IMR-90 (cell line): ENCODE measurements at regions not wholly inside any gene's neighbourhood (a gene's known extent, or its start where the extent isn't known, plus 50 kb on each side); places are given as distances from the start of the nearest gene placed in this dataset.

ENCODE experiments used
- ATAC-seq: fragments of 200-7000 bp; cut with Tn5 transposase; 2 replicates; pipeline ENCODE4 v1.9.1; 2020; ENCODE audit warnings: low read depth, mild to moderate bottlenecking, moderate library complexity
- BruUV-seq: library from RNA; stranded (reverse); fragments of 400-500 nt; replicated peaks from 2 replicates; lab custom pipeline; 2021; lab: Mats Ljungman, UMichigan
- CTCF ChIA-PET: fragments of 300-600 bp; formaldehyde crosslinking; extraction: SDS; loops from one replicate; lab custom pipeline; 2021; ENCODE audit warnings: antibody characterized with exemption; lab: Yijun Ruan, JAX
- POLR2A ChIA-PET: fragments of 300-600 bp; sonication (Branson Sonifier 250); formaldehyde crosslinking; loops from one replicate; lab custom pipeline; 2022; ENCODE audit warnings: antibody characterized with exemption; ENCODE audit not compliant: unreplicated experiment; lab: Charles Lee
- DNase-seq: peaks from one replicate; pipeline ENCODE4 v3.0.0; 2013
- H2AFZ ChIP-seq: replicated peaks from 2 replicates; pipeline ENCODE3; 2013; ENCODE audit warnings: low read length, mild to moderate bottlenecking; ENCODE audit not compliant: poor library complexity
- H2AK5ac ChIP-seq: 2 replicates; pipeline ENCODE4 v1.6.1; 2013; ENCODE audit warnings: low read depth, low read length, inconsistent platforms
- H2AK9ac ChIP-seq: replicated peaks from 2 replicates; pipeline ENCODE3; 2013; ENCODE audit warnings: mild to moderate bottlenecking, low read depth, low read length, moderate library complexity; ENCODE audit not compliant: poor library complexity
- H2BK120ac ChIP-seq: 2 replicates; pipeline ENCODE4 v1.6.1; 2013; ENCODE audit warnings: low read depth, low read length, inconsistent platforms
- H2BK15ac ChIP-seq: 3 replicates; pipeline ENCODE4 v1.6.1; 2013; ENCODE audit warnings: low read depth, low read length, inconsistent platforms
- H2BK20ac ChIP-seq: 2 replicates; pipeline ENCODE4 v1.6.1; 2013; ENCODE audit warnings: low read depth, mild to moderate bottlenecking, inconsistent platforms, low read length, moderate library complexity
- H2BK5ac ChIP-seq: 2 replicates; pipeline ENCODE4 v1.6.1; 2013; ENCODE audit warnings: mild to moderate bottlenecking, low read depth, low read length, inconsistent platforms; ENCODE audit not compliant: poor library complexity, severe bottlenecking
- H3K14ac ChIP-seq: replicated peaks from 2 replicates; pipeline ENCODE4 v1.6.1; 2013; ENCODE audit warnings: low read depth, low read length, inconsistent platforms
- H3K18ac ChIP-seq: 2 replicates; pipeline ENCODE4 v1.6.1; 2013; ENCODE audit warnings: low read depth, low read length, control low read depth
- H3K23ac ChIP-seq: 2 replicates; pipeline ENCODE4 v1.6.1; 2013; ENCODE audit warnings: low read depth, low read length, inconsistent platforms
- H3K27ac ChIP-seq: 2 replicates; pipeline ENCODE4 v1.5.1; 2013; ENCODE audit warnings: mild to moderate bottlenecking, control low read depth, low read length; ENCODE audit not compliant: insufficient read depth
- H3K27me3 ChIP-seq: 2 replicates; pipeline ENCODE4 v1.6.1; 2013; ENCODE audit warnings: low read length; ENCODE audit not compliant: control insufficient read depth, insufficient read depth
- H3K36me3 ChIP-seq: 2 replicates; pipeline ENCODE4 v1.6.1; 2013; ENCODE audit warnings: low read length, mixed read lengths; ENCODE audit not compliant: control insufficient read depth, insufficient read depth
- H3K4ac ChIP-seq: 2 replicates; pipeline ENCODE4 v1.6.1; 2013; ENCODE audit warnings: low read depth, low read length, inconsistent platforms
- H3K4me1 ChIP-seq: 2 replicates; pipeline ENCODE4 v1.6.1; 2013; ENCODE audit warnings: low read length, mixed read lengths; ENCODE audit not compliant: control insufficient read depth, insufficient read depth
- H3K4me2 ChIP-seq: 2 replicates; pipeline ENCODE4 v1.6.1; 2013; ENCODE audit warnings: low read depth, mild to moderate bottlenecking, control low read depth, low read length, moderate library complexity
- H3K4me3 ChIP-seq: 2 replicates; pipeline ENCODE4 v1.5.1; 2013; ENCODE audit warnings: low read depth, mild to moderate bottlenecking, control low read depth, low read length, moderate library complexity; ENCODE audit not compliant: insufficient read depth
- H3K56ac ChIP-seq: 2 replicates; pipeline ENCODE4 v1.6.1; 2013; ENCODE audit warnings: low read length, inconsistent platforms; ENCODE audit not compliant: insufficient read depth; ENCODE audit errors: extremely low read depth
- H3K79me1 ChIP-seq, 2 experiments: 2 replicates each; pipeline ENCODE4 v1.6.1; 2013; ENCODE audit warnings: low read length in 2 of 2, inconsistent platforms in 1 of 2, low read depth in 1 of 2
- H3K9ac ChIP-seq: 2 replicates; pipeline ENCODE4 v1.6.1; 2013; ENCODE audit warnings: low read depth, low read length, control low read depth
- H3K9me1 ChIP-seq: 2 replicates; pipeline ENCODE4 v1.6.1; 2013; ENCODE audit warnings: low read length, inconsistent platforms; ENCODE audit not compliant: insufficient read depth
- H3K9me3 ChIP-seq: 2 replicates; pipeline ENCODE4 v1.6.1; 2013; ENCODE audit warnings: low read length; ENCODE audit not compliant: control insufficient read depth, insufficient read depth
- H4K20me1 ChIP-seq: 2 replicates; pipeline ENCODE4 v1.6.1; 2013; ENCODE audit warnings: low read length, inconsistent platforms; ENCODE audit not compliant: insufficient read depth
- H4K5ac ChIP-seq: 2 replicates; pipeline ENCODE4 v1.6.1; 2013; ENCODE audit warnings: mild to moderate bottlenecking, low read depth, low read length, control low read depth
- H4K8ac ChIP-seq, 2 experiments: 2 replicates each; pipeline ENCODE4 v1.6.1; 2013; ENCODE audit warnings: low read depth in 2 of 2, low read length in 2 of 2, control low read depth in 1 of 2, inconsistent platforms in 1 of 2
- H4K91ac ChIP-seq: 2 replicates; pipeline ENCODE4 v1.6.1; 2013; ENCODE audit warnings: low read depth, low read length, inconsistent platforms; ENCODE audit not compliant: insufficient read depth
- CEBPB ChIP-seq: IDR thresholded peaks from 2 replicates; pipeline ENCODE4 v1.6.1; 2012; ENCODE audit warnings: low read depth, low read length, improper control_type of control experiment
- CTCF ChIP-seq: conservative IDR thresholded peaks from 2 replicates; pipeline ENCODE4 v1.5.1; 2012; ENCODE audit warnings: mild to moderate bottlenecking, low read depth, low read length, improper control_type of control experiment
- MAFK ChIP-seq: IDR thresholded peaks from 2 replicates; pipeline ENCODE4 v1.6.1; 2012; ENCODE audit warnings: low read depth, low read length, improper control_type of control experiment
- MAZ ChIP-seq: IDR thresholded peaks from 2 replicates; pipeline ENCODE4 v1.6.1; 2012; ENCODE audit warnings: low read depth, mild to moderate bottlenecking, low read length, improper control_type of control experiment, moderate library complexity, borderline replicate concordance
- MXI1 ChIP-seq: IDR thresholded peaks from 2 replicates; pipeline ENCODE4 v1.6.1; 2012; ENCODE audit warnings: low read depth, mild to moderate bottlenecking, low read length, moderate library complexity, borderline replicate concordance
- RAD21 ChIP-seq: IDR thresholded peaks from 2 replicates; pipeline ENCODE4 v1.6.1; 2012; ENCODE audit warnings: low read length, improper control_type of control experiment
- RFX5 ChIP-seq: IDR thresholded peaks from 2 replicates; pipeline ENCODE4 v1.8.0; 2012; ENCODE audit warnings: low read depth, mild to moderate bottlenecking, low read length, moderate library complexity
- WGBS, 2 experiments: methylation state at CpG; one replicate each; pipeline versions ENCODE4 v1.1.5 to v1.1.7; 2013; ENCODE audit warnings: missing lambda C conversion rate in 2 of 2; ENCODE audit not compliant: insufficient read length in 1 of 2; ENCODE audit errors: extremely low coverage in 2 of 2; 5-methylcytosine and 5-hydroxymethylcytosine counted together
- dilution Hi-C: fragments of 300-500 bp; cut with HindIII; formaldehyde crosslinking; loops from one replicate; pipeline ENCODE4 v1.14.3; 2018; ENCODE audit warnings: low sequenced_read_pairs; ENCODE audit not compliant: unreplicated experiment
- in situ Hi-C: fragments of 300-500 bp; cut with MboI; formaldehyde crosslinking; loops from 3 replicates; pipeline ENCODE4 v1.14.3; 2019; ENCODE audit warnings: low sequenced_read_pairs, inconsistent platforms, mixed read lengths
- intact Hi-C: fragments of 100-400 bp; cut with micrococcal nuclease; formaldehyde crosslinking; loops from 2 replicates; pipeline ENCODE4 v1.10.0; 2022

- H4K20me1 ChIP-seq: no peaks in the 10 kb centered on the region
- POLR2A ChIA-PET: no interaction called here
- intact Hi-C loops: loop anchor here (1.0 to 5.0 kb wide), 5 partner anchors 148 to 909 kb away; partner anchors contain the start of gene ITPRID2
- H3K79me1 ChIP-seq: no peaks in the 10 kb centered on the region
- no peak overlapping the region for H3K27ac ChIP-seq
- CTCF ChIA-PET: no interaction called here
- H3K4me1 ChIP-seq: no peaks in the 10 kb centered on the region; the same call in 1 of the 2 replicates
- no peak overlapping the region for H3K9ac ChIP-seq
- H2AK9ac ChIP-seq: no peak overlapping the region
- H3K4me2 ChIP-seq: no peak overlapping the region
- H2AK5ac ChIP-seq: no peak overlapping the region
- ATAC-seq (no peak; the same call in 1 of the 2 replicates), DNase-seq (no peak)
- H4K91ac ChIP-seq: peak overlapping the region; percentile 41; the same call in 1 of the 2 replicates
- no peaks in the 10 kb centered on the region for H3K36me3 ChIP-seq
- no TSS peak for BruUV-seq
- H2BK120ac ChIP-seq: peak overlapping the region; percentile 61; the same call in 1 of the 2 replicates
- H4K5ac ChIP-seq: no peak overlapping the region
- no peaks in the 10 kb centered on the region for H3K9me1 ChIP-seq
- no peak overlapping the region for H2BK5ac ChIP-seq
- no peak overlapping the region for H3K23ac ChIP-seq
- TF ChIP-seq RFX5 (no peak), MXI1 (no peak), MAZ (no peak), RAD21 (no peak), MAFK (no peak), CTCF (no peak), CEBPB (no peak)
- no peak overlapping the region for H2AFZ ChIP-seq
- dilution Hi-C loops: no loop called here
- peak overlapping the region; percentile 45; the same call in 1 of the 2 replicates for H3K14ac ChIP-seq
- in situ Hi-C loops: no loop called here
- peak overlapping the region; percentile 26; the same call in 1 of the 2 replicates for H2BK20ac ChIP-seq
- 0 out of 2 replicates have a peak overlapping the region, but pooled peaks have one; percentile 16 for H3K4ac ChIP-seq
- H3K56ac ChIP-seq: peak overlapping the region; percentile 32; the same call in 1 of the 2 replicates
- H4K8ac ChIP-seq: peak overlapping the region in 1 of 2 experiments; percentile 38; a peak in 2 of 4 replicates
- no CpG with 5 or more reads among the region's 2 CpGs for WGBS, 2 experiments
- H3K18ac ChIP-seq: peak overlapping the region; percentile 69; the same call in 1 of the 2 replicates
- H3K9me3 ChIP-seq: no peaks in the 10 kb centered on the region
- no peak overlapping the region for H2BK15ac ChIP-seq
- H3K4me3 ChIP-seq: no peak overlapping the region
- no peaks in the 10 kb centered on the region for H3K27me3 ChIP-seq
Measured at GRCh38 chr2:181743723-181744031, 63.4 kb upstream of the NEUROD1 start.
